Pancreas (tissue), 10 donors: ENCODE measurements at regions not wholly inside any gene's neighbourhood (a gene's known extent, or its start where the extent isn't known, plus 50 kb on each side); places are given as distances from the start of the nearest gene placed in this dataset.

Experiments
- ATAC-seq, 4 donors: fragments of 200-7000 bp; cut with Tn5 transposase; one replicate each; pipeline versions ENCODE4 v1.8.0 to v1.9.1; 2020; ENCODE audit warnings: mild to moderate bottlenecking in 4 of 4, moderate library complexity in 4 of 4
- DNase-seq, 6 donors: peaks; one replicate each; pipeline ENCODE4 v3.0.0-alpha.2; 2020
- FAIRE-seq: peaks from 2 replicates; lab custom pipeline; 2012; peaks lifted over from hg19 to GRCh38; lab: Jason Lieb, UNC
- H3K27ac ChIP-seq, 4 donors: fragments of 200-600 bp; sonication (generic); 1 replicate in 3 of 4; 2 replicates in 1 of 4; pipeline versions ENCODE4 v1.5.0 to v1.8.0; 2020
- H3K27me3 ChIP-seq, 4 donors: fragments of 200-600 bp; one replicate each; pipeline ENCODE4 v1.8.0; 2021
- H3K36me3 ChIP-seq, 3 donors: fragments of 200-600 bp; sonication (generic) in 1 of 3; one replicate each; pipeline versions ENCODE4 v1.5.0 to v1.8.0; 2020 to 2021
- H3K4me1 ChIP-seq, 3 donors: fragments of 200-600 bp; one replicate each; pipeline ENCODE4 v1.8.0; 2021
- H3K4me3 ChIP-seq, 4 donors: fragments of 200-600 bp; sonication (generic) in 2 of 4; one replicate each; pipeline versions ENCODE4 v1.5.0 to v1.8.0; 2020 to 2021
- H3K9me3 ChIP-seq, 4 donors: fragments of 200-600 bp; one replicate each; pipeline ENCODE4 v1.8.0; 2021
- WGBS, 2 donors: extraction: QIAGEN DNeasy Blood & Tissue Kit; methylation state at CpG; one replicate each; pipeline ENCODE4 v1.1.7; 2013; 5-methylcytosine and 5-hydroxymethylcytosine counted together
- intact Hi-C, 3 donors: fragments of 100-400 bp; cut with DNase I; formaldehyde crosslinking; loops; one replicate each; pipeline versions ENCODE4 v1.11.1 to v1.14.2; 2022
- TF ChIP-seq, protein P1 (sequence below), 4 donors: fragments of 200-600 bp; sonication (generic) in 3 of 4; IDR thresholded peaks; one replicate each; pipeline versions ENCODE4 v1.5.0 to v1.8.0; 2021; ENCODE audit warnings: antibody characterized with exemption in 4 of 4
- donor health status: healthy with polysubstance abuse.
- donor health status: DM: no; HTN: no; CAD: no; lungs with moderate emphysema.
- donor health status: DM: no; HTN: no; CAD: no.
- donor health status: control.
- donor health status: control.
- donor health status: Bipolar disorder and iron deficiency.
- donor health status: DM: yes; HTN: yes; CAD: no.
- donor health status: DM: no; HTN: no; CAD: no.
- donor health status: DM: no; HTN: no; CAD: no.
- donor health status: DM: yes; HTN: yes; CAD: no.

DNA sequence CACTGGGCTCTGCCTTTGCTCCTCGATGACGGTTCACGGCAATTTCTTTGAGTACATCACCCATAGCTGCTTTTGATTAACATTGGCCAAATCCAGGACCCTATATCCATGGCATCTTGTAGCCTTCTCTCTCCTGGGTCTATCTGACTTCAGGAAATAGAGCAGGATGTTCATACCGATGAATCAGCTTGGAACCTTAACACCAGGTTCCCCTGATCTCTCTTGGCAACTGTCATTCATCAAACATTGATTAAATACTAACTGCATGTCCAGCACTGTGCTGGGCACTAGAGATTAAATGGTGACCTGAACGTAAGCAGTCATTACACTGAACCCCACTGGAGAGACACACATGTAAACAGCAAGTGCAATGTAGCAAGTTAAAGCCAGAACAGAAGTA lies 77.0 kb upstream of the MED13L start:
- 92 to 96% methylated on average over 5 of the region's 5 CpGs for WGBS, 2 donors
- no peak for FAIRE-seq

DNA sequence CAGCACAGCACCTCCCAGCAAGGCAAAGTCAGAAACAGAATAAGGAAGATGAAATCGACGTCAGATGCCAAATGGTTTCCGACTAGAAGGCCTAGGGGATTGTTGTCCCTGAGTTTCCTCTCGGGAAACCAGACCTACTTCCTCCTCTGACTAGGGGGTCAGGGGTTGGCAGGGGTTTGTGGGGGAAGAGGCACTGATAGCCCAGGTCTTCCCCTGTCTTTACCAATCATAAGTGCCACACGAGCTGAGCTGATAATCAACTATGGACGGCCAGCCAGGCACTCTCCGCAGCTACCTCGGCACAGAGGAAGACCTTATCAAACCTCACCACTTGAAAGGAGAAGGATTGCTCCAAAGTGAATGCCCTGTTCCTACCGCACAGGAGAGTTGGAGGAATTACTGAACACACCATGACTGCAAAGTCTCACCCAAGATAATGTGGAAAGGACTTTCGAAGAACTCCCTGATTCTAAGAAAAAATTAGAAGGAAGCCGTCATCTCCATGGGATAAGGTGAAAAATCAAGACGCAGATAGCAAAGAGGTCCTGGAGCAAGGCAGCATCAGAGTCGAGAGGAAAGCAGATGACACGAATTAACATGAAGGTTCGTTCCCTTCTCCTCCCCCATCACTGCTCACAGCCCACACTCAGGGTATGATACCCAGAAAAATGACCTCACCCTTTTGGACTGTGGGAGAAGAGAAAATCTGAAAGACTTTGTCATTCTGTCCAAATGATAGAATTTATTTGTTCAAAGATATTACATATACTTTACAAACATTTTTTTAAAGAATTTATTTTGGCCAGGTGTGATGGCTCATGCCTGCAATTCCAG lies 77.7 kb upstream of the MED13L start:
- FAIRE-seq (no peak), ATAC-seq (no peak), DNase-seq (no peak)
- H3K4me3 ChIP-seq, result no peak overlapping the region
- H3K27ac ChIP-seq, result no peak overlapping the region
- intact Hi-C loops, result no loop called here
- no peaks in the 10 kb centered on the region for H3K27me3 ChIP-seq
- H3K9me3 ChIP-seq, result no peaks in the 10 kb centered on the region
- TF ChIP-seq, protein P1, sequence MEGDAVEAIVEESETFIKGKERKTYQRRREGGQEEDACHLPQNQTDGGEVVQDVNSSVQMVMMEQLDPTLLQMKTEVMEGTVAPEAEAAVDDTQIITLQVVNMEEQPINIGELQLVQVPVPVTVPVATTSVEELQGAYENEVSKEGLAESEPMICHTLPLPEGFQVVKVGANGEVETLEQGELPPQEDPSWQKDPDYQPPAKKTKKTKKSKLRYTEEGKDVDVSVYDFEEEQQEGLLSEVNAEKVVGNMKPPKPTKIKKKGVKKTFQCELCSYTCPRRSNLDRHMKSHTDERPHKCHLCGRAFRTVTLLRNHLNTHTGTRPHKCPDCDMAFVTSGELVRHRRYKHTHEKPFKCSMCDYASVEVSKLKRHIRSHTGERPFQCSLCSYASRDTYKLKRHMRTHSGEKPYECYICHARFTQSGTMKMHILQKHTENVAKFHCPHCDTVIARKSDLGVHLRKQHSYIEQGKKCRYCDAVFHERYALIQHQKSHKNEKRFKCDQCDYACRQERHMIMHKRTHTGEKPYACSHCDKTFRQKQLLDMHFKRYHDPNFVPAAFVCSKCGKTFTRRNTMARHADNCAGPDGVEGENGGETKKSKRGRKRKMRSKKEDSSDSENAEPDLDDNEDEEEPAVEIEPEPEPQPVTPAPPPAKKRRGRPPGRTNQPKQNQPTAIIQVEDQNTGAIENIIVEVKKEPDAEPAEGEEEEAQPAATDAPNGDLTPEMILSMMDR (IDR thresholded peaks at IDR 0.05), result no peak
- WGBS, 2 donors, result 84 to 86% methylated on average over 15 of the region's 15 CpGs
- H3K36me3 ChIP-seq, result no peaks in the 10 kb centered on the region
- H3K4me1 ChIP-seq, result peaks cover 6 to 16% (median 11%) of the 10 kb centered on the region in 3 donors

More for the DNA sequence above, 77.0 kb upstream of the MED13L start:
- intact Hi-C loops, result no loop called here
- Histone ChIP-seq H3K36me3 (no peaks in the 10 kb centered on the region), H3K27ac (no peak overlapping the region), H3K4me3 (no peak overlapping the region), H3K4me1 (peaks cover 6 to 10% (median 8%) of the 10 kb centered on the region in 3 donors), H3K9me3 (no peaks in the 10 kb centered on the region), H3K27me3 (no peaks in the 10 kb centered on the region)
- DNase-seq (no peak), ATAC-seq (no peak)
- TF ChIP-seq, protein P1 (IDR thresholded peaks at IDR 0.05), result no peak

DNA sequence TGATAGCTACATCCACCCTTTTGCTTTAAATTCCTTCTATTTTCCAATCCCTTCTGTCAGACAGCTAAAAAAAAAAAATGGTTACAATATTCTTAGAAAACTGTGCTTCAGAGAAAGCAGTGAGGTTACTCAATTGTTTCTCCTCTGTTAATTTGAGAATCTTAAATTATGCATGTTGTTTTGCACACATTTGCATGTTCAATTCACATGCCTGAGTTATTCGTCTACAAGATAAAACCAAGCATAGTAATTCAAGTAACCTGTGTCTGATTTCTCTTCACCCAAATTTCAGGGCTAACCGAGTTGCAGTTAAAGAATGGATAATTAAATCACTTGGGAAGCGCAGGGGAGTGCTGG lies 81.0 kb upstream of the MED13L start:
- FAIRE-seq (no peak), ATAC-seq (no peak), DNase-seq (no peak)
- no peaks in the 10 kb centered on the region for H3K9me3 ChIP-seq
- TF ChIP-seq, protein P1 (IDR thresholded peaks at IDR 0.05), result no peak
- 36 to 58% methylated on average over 3 of the region's 3 CpGs for WGBS, 2 donors
- H3K4me1 ChIP-seq, result peaks cover 6 to 16% (median 11%) of the 10 kb centered on the region in 3 donors
- H3K36me3 ChIP-seq, result no peaks in the 10 kb centered on the region
- peak overlapping the region in 1 of 4 donors; percentile 12 for H3K4me3 ChIP-seq
- intact Hi-C loops, result no loop called here
- no peaks in the 10 kb centered on the region for H3K27me3 ChIP-seq
- peak overlapping the region; percentile 39 to 82 (median 64) for H3K27ac ChIP-seq

DNA sequence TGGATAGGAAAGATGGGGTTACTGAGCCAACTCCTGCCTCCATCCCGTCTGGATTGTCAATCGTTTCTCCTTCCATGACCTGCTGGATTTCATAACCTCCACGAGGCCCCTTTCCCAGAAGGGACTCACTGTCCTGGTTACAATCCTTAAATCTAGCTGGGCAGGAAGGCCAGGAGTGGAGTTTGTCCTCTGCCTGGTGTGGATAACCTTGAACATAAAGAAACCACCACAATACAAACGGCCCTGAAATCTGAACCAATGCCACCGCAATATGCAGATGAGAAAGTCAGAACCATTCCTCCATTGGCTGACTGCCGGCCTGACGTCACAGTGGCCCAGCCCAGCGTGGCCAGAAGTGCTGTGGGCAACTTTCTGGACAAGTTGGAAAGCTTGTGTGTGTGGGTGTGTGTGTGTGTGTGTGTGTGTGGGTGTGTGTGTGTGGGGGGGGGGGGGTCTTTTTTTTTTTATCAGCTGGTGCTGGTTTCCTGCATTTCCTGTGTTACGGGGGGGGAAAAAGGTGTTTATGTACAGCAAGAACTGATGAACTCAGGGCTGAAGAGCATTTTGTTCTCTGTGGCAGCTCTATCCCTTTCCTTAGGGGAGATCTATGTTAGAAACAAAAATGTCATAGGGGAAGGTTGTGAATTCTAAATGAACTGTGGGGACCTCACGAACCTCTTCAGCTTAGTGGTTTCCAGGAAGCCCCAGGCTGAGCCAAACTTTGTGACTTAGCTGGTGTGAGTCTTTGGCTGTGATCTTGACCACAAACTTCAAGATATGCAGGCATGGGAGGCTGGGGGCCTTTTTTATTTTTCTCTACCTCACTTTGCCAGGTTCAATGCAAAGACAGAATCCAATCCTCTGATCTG lies 81.6 kb upstream of the MED13L start:
- no peaks in the 10 kb centered on the region for H3K9me3 ChIP-seq
- 5 to 14% methylated on average over 10 of the region's 10 CpGs for WGBS, 2 donors
- H3K4me1 ChIP-seq, result peaks cover 6 to 16% (median 11%) of the 10 kb centered on the region in 3 donors
- DNase-seq, result peak; percentile 87 to 98 (median 95)
- H3K27me3 ChIP-seq, result no peaks in the 10 kb centered on the region
- FAIRE-seq, result peak; percentile 5
- H3K27ac ChIP-seq, result peak overlapping the region; percentile 53 to 82 (median 68)
- H3K4me3 ChIP-seq, result peak overlapping the region in 1 of 4 donors; percentile 12
- intact Hi-C loops, result no loop called here
- ATAC-seq, result peak; percentile 98 to 99 (median 98)
- TF ChIP-seq, protein P1 (IDR thresholded peaks at IDR 0.05), result no peak
- no peaks in the 10 kb centered on the region for H3K36me3 ChIP-seq
